ENCODE measurements at regions not wholly inside any gene's neighbourhood (a gene's known extent, or its start where the extent isn't known, plus 50 kb on each side); places are given as distances from the start of the nearest gene placed in this dataset.

DNA sequence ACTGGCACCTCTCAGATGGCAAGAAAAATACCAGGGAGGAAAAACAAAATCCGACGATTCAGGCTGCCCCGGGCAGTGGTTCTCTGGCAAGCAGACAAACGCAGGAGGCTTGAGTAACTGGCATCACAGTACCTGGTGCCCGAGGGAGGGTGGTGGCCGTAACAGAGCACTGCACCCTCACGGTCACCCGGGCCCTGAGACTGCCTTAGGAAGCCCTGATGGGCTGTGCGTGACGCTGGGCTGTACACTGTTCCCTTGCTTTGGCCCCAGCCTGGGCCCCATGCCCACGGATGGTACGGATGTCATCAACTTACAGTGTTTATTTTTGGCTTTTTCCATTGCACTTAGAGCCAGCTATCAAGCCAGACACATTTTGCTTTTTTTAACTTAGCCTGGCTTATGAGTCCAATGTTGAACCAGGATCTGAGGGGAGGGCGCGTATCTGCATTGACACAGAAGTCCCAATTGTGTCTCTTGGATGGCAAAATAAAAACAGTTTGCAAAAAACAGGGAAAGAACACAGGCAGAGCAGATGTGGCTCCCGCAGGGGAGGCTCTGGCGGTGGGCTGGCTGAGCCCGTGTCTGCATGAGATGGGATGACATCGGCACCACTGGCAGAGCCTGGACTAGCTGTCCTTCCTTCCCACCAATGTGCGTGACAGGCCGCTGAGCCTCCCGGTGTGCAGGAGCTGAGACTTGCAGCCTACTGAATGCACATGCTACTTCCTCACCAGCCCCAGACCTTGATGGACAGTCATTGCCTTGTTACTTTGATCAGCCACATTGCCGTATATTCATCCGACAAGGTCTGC is 287.7 kb downstream of the FOXL1 start:
- H3K9ac ChIP-seq (ENCODE audit: low read depth in 1 of 2, low read length in 2 of 2) = no peak overlapping the region
- no peak overlapping the region for H3K27ac ChIP-seq (ENCODE audit: low read depth in 2 of 2, low read length in 2 of 2)

DNA sequence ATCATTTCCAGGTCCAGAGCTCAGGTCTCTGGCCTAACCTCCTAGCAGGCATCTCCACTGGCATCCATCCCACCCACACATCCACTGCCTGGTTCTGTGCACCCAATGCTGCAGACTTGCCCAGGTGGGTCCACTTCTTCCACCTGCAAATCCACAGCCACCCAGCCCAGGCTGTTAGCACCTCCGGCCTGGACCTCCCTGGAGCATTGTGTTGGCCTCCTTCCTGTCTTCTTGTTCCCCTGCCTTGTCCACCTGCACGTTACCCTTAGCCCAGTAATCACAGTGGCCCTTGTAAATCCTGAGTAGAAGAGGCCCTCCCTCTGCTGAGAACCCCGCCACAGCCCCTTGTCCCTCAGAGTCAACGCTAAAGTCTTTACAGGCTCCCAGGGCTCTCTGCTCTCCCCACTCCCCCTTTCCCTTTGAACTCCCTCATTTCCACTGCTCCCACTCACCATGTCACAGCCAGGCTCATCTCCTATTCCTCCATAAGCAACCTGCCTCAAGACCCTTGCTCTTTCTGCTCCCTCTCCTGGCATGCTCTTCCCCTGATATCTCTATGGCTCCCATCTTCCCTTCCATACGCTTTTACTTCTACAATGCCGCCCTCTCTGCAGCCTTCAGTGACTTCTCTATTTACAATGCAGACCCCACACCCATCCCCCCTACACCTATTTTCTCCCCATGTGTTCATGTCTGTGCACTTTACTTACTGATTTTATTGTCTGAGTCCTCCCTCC is 288.8 kb downstream of the FOXL1 start:
- Histone ChIP-seq H3K9ac (ENCODE audit: low read depth in 1 of 2, low read length in 2 of 2) (no peak overlapping the region), H3K4me1 (ENCODE audit: control insufficient read depth in 2 of 2, insufficient read depth in 2 of 2, low read length in 2 of 2) (no peaks in the 10 kb centered on the region), H3K27me3 (ENCODE audit: control insufficient read depth in 2 of 2, insufficient read depth in 2 of 2, low read length in 2 of 2) (peaks cover 0 to 4% of the 10 kb centered on the region in 2 donors)

More for the DNA sequence above, 287.7 kb downstream of the FOXL1 start:
- Histone ChIP-seq H3K4me1 (ENCODE audit: control insufficient read depth in 2 of 2, insufficient read depth in 2 of 2, low read length in 2 of 2) (no peaks in the 10 kb centered on the region), H3K4me3 (ENCODE audit: low read length in 2 of 2) (no peak overlapping the region), H3K36me3 (ENCODE audit: control insufficient read depth in 2 of 2, insufficient read depth in 2 of 2, low read length in 2 of 2) (no peaks in the 10 kb centered on the region), H3K27me3 (ENCODE audit: control insufficient read depth in 2 of 2, insufficient read depth in 2 of 2, low read length in 2 of 2) (peaks cover 0 to 4% of the 10 kb centered on the region in 2 donors), H3K9me3 (ENCODE audit: control insufficient read depth in 2 of 2, low read length in 2 of 2) (no peaks in the 10 kb centered on the region)

DNA sequence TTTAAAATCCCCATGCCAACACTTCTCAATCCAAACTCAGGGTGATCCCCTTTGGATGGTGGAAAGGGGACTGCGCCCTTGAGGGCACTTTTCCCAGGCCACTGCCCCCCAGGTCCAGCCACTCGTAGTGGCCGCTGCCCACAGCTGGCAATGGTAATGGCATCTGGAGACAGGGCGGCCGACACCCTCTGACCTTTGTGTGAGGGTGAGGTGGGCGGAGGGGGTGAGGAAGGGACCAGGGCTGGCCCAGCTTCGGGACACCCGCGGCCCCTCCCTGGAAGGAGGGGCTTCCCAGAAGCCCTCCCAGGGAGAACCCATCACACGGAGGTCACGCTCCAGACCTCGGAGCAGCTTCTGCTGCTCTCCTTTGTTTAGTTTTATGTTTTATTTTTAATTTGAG is 289.7 kb downstream of the FOXL1 start:
- Histone ChIP-seq H3K9me3 (ENCODE audit: control insufficient read depth in 2 of 2, low read length in 2 of 2) (no peaks in the 10 kb centered on the region), H3K27ac (ENCODE audit: low read depth in 2 of 2, low read length in 2 of 2) (no peak overlapping the region), H3K4me3 (ENCODE audit: low read length in 2 of 2) (no peak overlapping the region), H3K36me3 (ENCODE audit: control insufficient read depth in 2 of 2, insufficient read depth in 2 of 2, low read length in 2 of 2) (no peaks in the 10 kb centered on the region), H3K27me3 (ENCODE audit: control insufficient read depth in 2 of 2, insufficient read depth in 2 of 2, low read length in 2 of 2) (peaks cover 0 to 2% of the 10 kb centered on the region in 2 donors), H3K4me1 (ENCODE audit: control insufficient read depth in 2 of 2, insufficient read depth in 2 of 2, low read length in 2 of 2) (no peaks in the 10 kb centered on the region), H3K9ac (ENCODE audit: low read depth in 1 of 2, low read length in 2 of 2) (no peak overlapping the region)

More for the DNA sequence above, 288.8 kb downstream of the FOXL1 start:
- H3K36me3 ChIP-seq (ENCODE audit: control insufficient read depth in 2 of 2, insufficient read depth in 2 of 2, low read length in 2 of 2) = no peaks in the 10 kb centered on the region
- no peak overlapping the region for H3K27ac ChIP-seq (ENCODE audit: low read depth in 2 of 2, low read length in 2 of 2)
- no peaks in the 10 kb centered on the region for H3K9me3 ChIP-seq (ENCODE audit: control insufficient read depth in 2 of 2, low read length in 2 of 2)
- no peak overlapping the region for H3K4me3 ChIP-seq (ENCODE audit: low read length in 2 of 2)

DNA sequence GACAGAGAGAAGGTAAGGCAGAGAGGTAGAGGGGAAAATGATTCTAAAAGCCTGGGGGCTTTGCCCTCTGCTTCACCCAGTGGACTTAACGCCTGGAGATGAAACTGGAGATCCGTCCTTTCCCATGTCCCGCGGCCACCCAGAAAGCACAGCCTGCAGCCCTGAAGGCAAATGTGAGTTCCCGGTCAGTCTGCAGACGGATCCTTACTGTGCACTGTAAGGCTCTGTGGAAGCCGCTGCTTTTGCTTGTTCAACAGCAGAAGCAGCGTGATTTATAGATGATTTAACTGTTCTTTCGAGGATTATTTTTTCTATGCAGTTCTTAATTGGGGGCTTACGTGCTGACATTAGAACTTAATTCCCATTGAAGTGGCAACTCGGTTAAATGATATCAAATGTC is 290.4 kb downstream of the FOXL1 start:
- Histone ChIP-seq H3K27me3 (ENCODE audit: control insufficient read depth in 2 of 2, insufficient read depth in 2 of 2, low read length in 2 of 2) (no peaks in the 10 kb centered on the region), H3K36me3 (ENCODE audit: control insufficient read depth in 2 of 2, insufficient read depth in 2 of 2, low read length in 2 of 2) (no peaks in the 10 kb centered on the region), H3K9ac (ENCODE audit: low read depth in 1 of 2, low read length in 2 of 2) (no peak overlapping the region), H3K9me3 (ENCODE audit: control insufficient read depth in 2 of 2, low read length in 2 of 2) (no peaks in the 10 kb centered on the region), H3K4me3 (ENCODE audit: low read length in 2 of 2) (no peak overlapping the region), H3K4me1 (ENCODE audit: control insufficient read depth in 2 of 2, insufficient read depth in 2 of 2, low read length in 2 of 2) (no peaks in the 10 kb centered on the region), H3K27ac (ENCODE audit: low read depth in 2 of 2, low read length in 2 of 2) (no peak overlapping the region)

DNA sequence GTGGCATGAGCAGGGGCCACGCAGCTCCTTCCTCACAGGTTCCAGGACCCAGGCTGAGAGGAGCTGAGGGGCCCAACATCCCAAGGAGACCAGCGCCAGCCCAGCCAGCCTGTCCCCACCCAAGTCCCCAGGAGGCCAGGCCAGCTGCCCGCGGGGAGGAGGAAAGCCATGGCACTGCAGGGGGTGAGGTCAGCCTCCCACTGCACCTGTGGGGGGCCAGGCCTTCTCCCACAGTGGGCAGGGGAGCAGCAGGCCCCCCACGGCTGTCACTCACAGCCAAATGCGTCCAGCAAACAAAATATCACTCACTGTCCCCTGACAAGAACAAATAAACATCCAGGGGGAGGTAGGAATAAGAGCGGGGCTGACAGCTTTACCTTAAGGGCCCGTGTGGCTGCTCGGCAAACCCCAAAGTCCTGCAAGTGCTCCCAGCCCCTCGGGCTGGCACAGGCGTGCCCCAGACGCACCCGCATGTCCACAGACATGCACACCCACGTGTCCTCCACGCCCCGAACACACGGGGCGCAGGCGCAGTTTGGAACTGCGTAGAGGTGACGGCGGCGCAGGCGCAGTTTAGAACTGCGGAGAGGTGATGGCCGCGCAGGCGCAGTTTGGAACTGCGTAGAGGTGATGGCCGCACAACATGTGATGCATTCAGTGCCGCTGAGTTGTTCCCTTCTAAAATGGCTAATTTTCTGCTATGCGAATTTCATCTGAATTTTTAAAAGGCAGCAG is 291.1 kb downstream of the FOXL1 start:
- Histone ChIP-seq H3K36me3 (ENCODE audit: control insufficient read depth in 2 of 2, insufficient read depth in 2 of 2, low read length in 2 of 2) (no peaks in the 10 kb centered on the region), H3K27me3 (ENCODE audit: control insufficient read depth in 2 of 2, insufficient read depth in 2 of 2, low read length in 2 of 2) (no peaks in the 10 kb centered on the region), H3K9me3 (ENCODE audit: control insufficient read depth in 2 of 2, low read length in 2 of 2) (no peaks in the 10 kb centered on the region), H3K27ac (ENCODE audit: low read depth in 2 of 2, low read length in 2 of 2) (no peak overlapping the region), H3K9ac (ENCODE audit: low read depth in 1 of 2, low read length in 2 of 2) (no peak overlapping the region), H3K4me1 (ENCODE audit: control insufficient read depth in 2 of 2, insufficient read depth in 2 of 2, low read length in 2 of 2) (no peaks in the 10 kb centered on the region), H3K4me3 (ENCODE audit: low read length in 2 of 2) (no peak overlapping the region)

DNA sequence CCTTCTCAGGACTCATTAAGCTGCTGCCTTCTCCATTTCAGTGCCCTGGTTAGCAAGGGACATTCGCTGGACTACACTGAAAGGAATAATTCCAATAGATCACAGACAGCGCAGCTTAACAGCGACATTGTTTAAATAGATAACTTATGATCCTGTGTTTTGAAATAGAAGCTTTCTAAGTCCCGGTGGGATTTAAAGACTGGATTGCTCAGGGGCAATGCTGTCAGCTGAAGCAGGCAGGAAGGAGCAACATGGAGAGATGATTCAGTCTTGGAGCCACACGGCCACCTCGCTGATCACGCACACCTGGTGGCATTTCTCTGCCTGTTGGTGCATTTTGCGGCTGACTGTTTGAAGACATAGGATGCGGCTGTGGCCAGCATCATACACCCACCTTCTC is 292.0 kb downstream of the FOXL1 start:
- Histone ChIP-seq H3K9ac (ENCODE audit: low read depth in 1 of 2, low read length in 2 of 2) (no peak overlapping the region), H3K4me3 (ENCODE audit: low read length in 2 of 2) (no peak overlapping the region), H3K4me1 (ENCODE audit: control insufficient read depth in 2 of 2, insufficient read depth in 2 of 2, low read length in 2 of 2) (no peaks in the 10 kb centered on the region), H3K36me3 (ENCODE audit: control insufficient read depth in 2 of 2, insufficient read depth in 2 of 2, low read length in 2 of 2) (no peaks in the 10 kb centered on the region), H3K9me3 (ENCODE audit: control insufficient read depth in 2 of 2, low read length in 2 of 2) (no peaks in the 10 kb centered on the region), H3K27ac (ENCODE audit: low read depth in 2 of 2, low read length in 2 of 2) (no peak overlapping the region), H3K27me3 (ENCODE audit: control insufficient read depth in 2 of 2, insufficient read depth in 2 of 2, low read length in 2 of 2) (no peaks in the 10 kb centered on the region)

DNA sequence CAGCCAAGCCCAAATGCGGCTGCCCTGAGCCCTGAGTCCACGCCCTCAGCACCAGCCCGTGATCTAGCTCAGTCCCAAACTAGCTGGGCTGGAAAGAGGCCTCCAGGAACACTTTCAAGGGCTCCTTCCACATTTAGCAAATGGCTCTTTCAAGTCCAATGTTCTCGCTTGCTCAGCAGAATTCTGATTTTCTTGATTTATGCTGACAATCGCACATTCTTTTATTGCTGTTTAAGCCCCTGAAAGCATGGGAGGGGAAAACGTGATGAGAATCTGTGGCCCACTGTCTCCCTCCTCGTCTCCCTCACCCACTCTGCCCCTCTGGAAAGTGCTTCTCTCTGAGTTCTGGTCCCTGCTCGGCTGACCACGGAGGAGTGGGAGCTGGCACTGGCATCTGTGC is 293.8 kb downstream of the FOXL1 start:
- Histone ChIP-seq H3K9me3 (ENCODE audit: control insufficient read depth in 2 of 2, low read length in 2 of 2) (no peaks in the 10 kb centered on the region), H3K4me1 (ENCODE audit: control insufficient read depth in 2 of 2, insufficient read depth in 2 of 2, low read length in 2 of 2) (no peaks in the 10 kb centered on the region), H3K27me3 (ENCODE audit: control insufficient read depth in 2 of 2, insufficient read depth in 2 of 2, low read length in 2 of 2) (peaks cover 0 to 2% of the 10 kb centered on the region in 2 donors), H3K36me3 (ENCODE audit: control insufficient read depth in 2 of 2, insufficient read depth in 2 of 2, low read length in 2 of 2) (no peaks in the 10 kb centered on the region), H3K27ac (ENCODE audit: low read depth in 2 of 2, low read length in 2 of 2) (no peak overlapping the region), H3K4me3 (ENCODE audit: low read length in 2 of 2) (no peak overlapping the region), H3K9ac (ENCODE audit: low read depth in 1 of 2, low read length in 2 of 2) (no peak overlapping the region)

DNA sequence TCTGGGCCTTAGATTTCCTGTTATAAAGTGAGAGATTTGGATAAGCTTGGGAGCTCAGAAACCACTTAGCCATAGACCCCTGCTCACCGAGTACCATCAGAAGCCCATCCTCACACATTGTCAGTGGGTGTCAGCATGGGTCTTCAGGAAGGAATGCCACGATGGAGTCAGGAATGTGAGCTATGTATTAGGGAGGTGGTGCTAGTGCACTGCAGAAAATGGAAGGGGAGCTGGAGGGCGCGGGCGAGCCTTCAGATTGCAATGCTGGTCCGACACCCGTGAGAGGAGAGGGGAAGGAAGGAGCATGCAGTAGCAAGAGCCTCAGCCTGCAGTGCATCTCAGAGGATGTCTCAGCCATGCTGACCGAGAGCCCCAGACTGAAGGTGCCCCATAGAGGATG is 294.5 kb downstream of the FOXL1 start:
- Histone ChIP-seq H3K4me3 (ENCODE audit: low read length in 2 of 2) (no peak overlapping the region), H3K9ac (ENCODE audit: low read depth in 1 of 2, low read length in 2 of 2) (no peak overlapping the region), H3K4me1 (ENCODE audit: control insufficient read depth in 2 of 2, insufficient read depth in 2 of 2, low read length in 2 of 2) (no peaks in the 10 kb centered on the region), H3K9me3 (ENCODE audit: control insufficient read depth in 2 of 2, low read length in 2 of 2) (no peaks in the 10 kb centered on the region), H3K36me3 (ENCODE audit: control insufficient read depth in 2 of 2, insufficient read depth in 2 of 2, low read length in 2 of 2) (no peaks in the 10 kb centered on the region), H3K27me3 (ENCODE audit: control insufficient read depth in 2 of 2, insufficient read depth in 2 of 2, low read length in 2 of 2) (peaks cover 0 to 2% of the 10 kb centered on the region in 2 donors), H3K27ac (ENCODE audit: low read depth in 2 of 2, low read length in 2 of 2) (no peak overlapping the region)

DNA sequence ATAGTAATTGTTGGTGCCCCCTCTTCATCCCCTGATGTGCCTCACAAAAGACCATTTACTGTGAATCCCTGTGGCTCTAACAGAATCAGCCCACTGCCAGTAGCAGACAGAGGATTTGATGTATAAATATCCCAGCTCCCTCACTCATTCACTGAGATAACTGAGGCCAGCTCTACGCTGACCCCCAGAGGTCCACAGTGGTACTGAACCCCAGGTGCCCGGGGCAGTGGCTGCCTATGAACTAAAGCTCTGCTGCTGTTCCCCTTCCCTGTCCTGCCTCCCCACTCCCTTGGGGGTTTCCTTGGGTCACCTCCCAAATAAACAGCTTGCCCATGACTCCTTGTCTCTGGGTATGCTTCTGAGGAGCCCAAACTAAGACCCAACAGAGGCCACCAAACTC is 295.8 kb downstream of the FOXL1 start:
- no peak overlapping the region for H3K27ac ChIP-seq (ENCODE audit: low read depth in 2 of 2, low read length in 2 of 2)
- no peak overlapping the region for H3K4me3 ChIP-seq (ENCODE audit: low read length in 2 of 2)
- no peaks in the 10 kb centered on the region for H3K36me3 ChIP-seq (ENCODE audit: control insufficient read depth in 2 of 2, insufficient read depth in 2 of 2, low read length in 2 of 2)
- no peaks in the 10 kb centered on the region for H3K9me3 ChIP-seq (ENCODE audit: control insufficient read depth in 2 of 2, low read length in 2 of 2)
- H3K4me1 ChIP-seq (ENCODE audit: control insufficient read depth in 2 of 2, insufficient read depth in 2 of 2, low read length in 2 of 2) = no peaks in the 10 kb centered on the region
- H3K9ac ChIP-seq (ENCODE audit: low read depth in 1 of 2, low read length in 2 of 2) = no peak overlapping the region
- peaks cover 0 to 5% of the 10 kb centered on the region in 2 donors for H3K27me3 ChIP-seq (ENCODE audit: control insufficient read depth in 2 of 2, insufficient read depth in 2 of 2, low read length in 2 of 2)

DNA sequence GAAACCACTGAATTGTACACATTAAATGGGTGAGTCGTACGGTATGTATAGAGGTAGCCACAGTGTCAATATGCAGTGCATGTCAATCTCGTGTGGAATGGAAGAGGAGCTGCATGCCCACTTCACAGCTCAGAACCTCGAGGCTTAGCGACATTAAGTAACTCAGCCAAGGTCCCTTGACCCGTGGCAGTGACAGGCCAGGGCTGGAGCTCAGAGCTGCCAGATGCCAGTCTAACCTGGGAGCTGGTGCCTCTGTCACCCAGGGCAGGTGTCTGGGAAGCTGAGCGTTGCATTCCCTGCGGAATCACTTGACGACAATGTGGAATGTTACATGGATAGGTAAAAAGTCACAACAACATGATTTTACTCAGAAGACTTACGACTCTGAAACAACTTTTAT is 298.1 kb downstream of the FOXL1 start:
- no peaks in the 10 kb centered on the region for H3K36me3 ChIP-seq (ENCODE audit: control insufficient read depth in 2 of 2, insufficient read depth in 2 of 2, low read length in 2 of 2)
- H3K9ac ChIP-seq (ENCODE audit: low read depth in 1 of 2, low read length in 2 of 2) = no peak overlapping the region
- H3K9me3 ChIP-seq (ENCODE audit: control insufficient read depth in 2 of 2, low read length in 2 of 2) = no peaks in the 10 kb centered on the region
- no peak overlapping the region for H3K27ac ChIP-seq (ENCODE audit: low read depth in 2 of 2, low read length in 2 of 2)
- H3K4me3 ChIP-seq (ENCODE audit: low read length in 2 of 2) = no peak overlapping the region
- peaks cover 0 to 5% of the 10 kb centered on the region in 2 donors for H3K27me3 ChIP-seq (ENCODE audit: control insufficient read depth in 2 of 2, insufficient read depth in 2 of 2, low read length in 2 of 2)
- no peaks in the 10 kb centered on the region for H3K4me1 ChIP-seq (ENCODE audit: control insufficient read depth in 2 of 2, insufficient read depth in 2 of 2, low read length in 2 of 2)
